GM03348 (cell line): ENCODE measurements at regions not wholly inside any gene's neighbourhood (a gene's known extent, or its start where the extent isn't known, plus 50 kb on each side); places are given as distances from the start of the nearest gene placed in this dataset.
"Not testable (repeated sequence)": the region's sequence is repeated elsewhere in the genome, so short reads cannot be mapped to it uniquely, and the experiment has no call there.

ENCODE experiments used
- DNase-seq: peaks from one replicate; pipeline ENCODE4 v3.0.0; 2012; ENCODE audit warnings: low spot score

DNA sequence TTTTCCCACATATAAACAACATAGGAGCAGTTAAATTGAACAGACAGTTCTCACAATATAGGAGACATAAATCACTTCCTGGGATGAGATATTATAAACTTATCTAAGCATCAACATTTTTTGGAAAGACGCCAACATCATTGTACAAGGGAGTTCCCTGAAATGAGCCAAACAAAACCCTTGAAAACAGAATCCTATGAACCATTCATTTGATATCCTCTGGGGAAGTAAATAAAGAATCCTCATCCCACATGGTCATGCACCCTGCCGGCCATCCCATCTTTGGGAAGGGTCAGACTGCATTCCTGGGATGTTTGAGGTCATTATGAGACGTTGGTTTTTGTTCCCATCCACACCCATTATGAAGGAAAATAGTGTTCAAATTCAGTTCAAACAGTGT is 111.8 kb upstream of the USP25 start:
- peak; percentile 71 for DNase-seq

DNA sequence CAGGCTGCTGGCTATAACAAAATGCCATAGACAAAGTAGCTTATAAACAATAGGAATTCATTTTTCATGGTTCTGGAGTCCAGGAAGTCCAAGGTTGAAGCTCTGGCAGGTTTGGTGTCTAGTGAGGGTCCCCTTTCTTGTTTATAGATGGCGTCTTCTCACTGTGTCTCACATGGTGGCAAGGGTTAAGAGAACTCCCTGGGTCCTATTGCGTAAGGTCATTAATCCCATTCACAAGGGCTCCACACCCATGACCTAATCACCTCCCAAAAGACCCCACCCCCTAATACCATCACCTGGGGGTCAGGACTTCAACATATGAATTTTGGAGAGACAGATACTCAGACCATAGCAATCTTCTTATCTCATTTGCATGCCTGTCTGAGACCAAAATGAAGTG is 108.9 kb upstream of the USP25 start:
- DNase-seq: no peak

DNA sequence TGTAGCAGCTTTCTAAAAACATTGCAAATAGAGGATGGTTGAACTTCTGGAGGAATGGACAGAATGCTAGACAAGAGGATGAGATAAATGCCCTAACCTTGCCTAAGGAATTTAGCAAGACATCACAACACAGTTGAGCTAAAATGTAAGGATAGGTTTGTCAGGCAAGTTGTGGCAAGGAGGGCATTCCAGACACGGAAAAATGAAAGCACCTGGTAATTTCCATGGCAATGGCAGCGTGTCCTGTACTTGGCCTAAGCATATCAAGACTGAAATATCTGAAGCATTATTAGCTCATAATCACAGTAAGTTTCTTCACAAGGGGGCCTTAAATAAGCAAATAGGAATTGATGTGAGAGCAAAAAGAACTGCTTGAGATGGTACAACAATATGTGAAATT is 105.1 kb upstream of the USP25 start:
- no peak for DNase-seq

DNA sequence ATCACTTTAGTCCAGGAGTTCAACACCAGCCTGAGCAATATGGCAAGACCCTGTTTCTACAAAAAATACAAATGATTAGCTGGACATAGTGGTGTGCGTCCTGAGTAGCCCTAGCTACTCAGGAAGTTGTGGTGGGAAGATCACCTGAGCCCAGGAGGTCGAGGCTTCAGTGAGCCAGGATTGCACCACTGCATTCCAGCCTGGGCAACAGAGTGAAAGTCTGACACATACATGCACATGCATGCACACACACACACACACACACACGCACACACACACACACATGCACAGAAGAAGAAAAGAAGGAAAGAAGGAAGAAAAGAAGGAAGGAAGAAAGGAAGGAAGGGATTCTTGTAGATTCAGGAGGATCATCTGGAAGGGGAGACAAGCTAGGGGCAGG is 104.4 kb upstream of the USP25 start:
- DNase-seq: no peak

DNA sequence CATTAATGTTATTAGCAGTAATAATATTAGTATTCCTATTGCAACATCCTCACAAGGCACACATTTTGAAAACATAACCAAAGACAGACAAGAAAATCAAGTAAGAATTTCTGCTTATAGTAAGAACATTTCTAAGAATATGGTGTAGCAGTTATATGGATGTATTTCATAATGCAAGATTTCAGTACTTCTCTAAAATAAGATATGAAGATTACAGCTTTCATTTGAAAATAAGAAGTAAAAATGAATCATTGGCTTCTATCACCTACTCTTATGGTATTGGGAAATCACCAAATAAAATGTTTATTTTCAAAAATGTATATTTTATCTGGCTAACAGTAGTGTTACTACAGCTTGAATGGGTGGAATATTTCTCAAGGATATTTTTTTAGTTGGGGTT is 103.8 kb upstream of the USP25 start:
- no peak for DNase-seq

DNA sequence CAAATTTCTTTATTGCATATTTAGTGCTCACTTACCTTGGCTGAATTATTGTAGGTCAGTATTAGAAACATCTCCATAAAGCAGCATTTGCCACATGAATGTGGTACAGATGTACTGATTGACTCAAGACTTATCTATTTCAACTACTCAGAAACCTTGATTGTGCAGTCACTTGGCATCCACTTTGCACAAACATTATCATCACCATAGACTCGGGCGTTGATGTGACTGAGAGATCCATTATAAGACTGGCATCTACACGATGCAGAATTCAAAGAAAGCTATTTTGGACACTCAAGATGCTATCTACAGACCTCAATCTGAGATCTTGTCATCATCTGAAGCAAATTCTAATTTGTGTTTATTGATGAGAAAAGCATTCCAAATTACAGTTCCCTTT is 102.8 kb upstream of the USP25 start:
- DNase-seq: no peak

DNA sequence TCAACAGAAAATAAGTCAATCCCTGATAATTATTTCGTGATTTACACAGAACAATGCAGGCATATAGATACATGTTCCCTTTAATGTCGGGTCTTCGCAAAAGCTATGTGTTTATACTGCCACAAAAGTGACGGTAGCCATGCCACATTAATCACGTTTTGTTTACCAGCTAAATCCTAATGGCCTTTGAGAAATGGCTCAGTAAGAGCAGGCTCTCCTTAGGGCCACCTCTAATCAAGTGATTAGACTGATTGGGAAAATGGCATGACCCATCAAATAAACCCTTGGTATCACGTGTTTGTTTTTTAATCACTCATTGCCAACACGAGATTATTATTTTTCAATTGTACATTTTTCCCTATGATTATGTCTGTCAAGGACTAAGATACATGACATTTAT is 102.0 kb upstream of the USP25 start:
- DNase-seq: no peak

DNA sequence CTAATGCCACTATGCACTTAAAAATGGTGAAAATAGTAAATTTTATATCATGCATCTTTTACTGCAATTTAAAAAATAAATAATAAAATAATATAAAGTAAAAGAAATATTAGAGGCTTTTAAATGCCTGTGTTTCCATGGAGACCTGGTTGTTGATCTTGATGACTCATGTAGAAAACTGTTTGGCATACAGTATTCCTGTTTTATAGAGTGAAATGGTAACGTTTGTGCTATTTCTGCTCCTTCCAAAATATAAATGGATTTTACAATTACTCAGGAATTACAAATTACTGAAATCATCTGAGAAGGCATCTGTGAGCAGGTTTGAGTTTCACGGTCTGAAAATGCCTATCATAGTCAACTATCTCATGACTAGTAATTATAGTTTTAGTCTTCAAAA is 98.4 kb upstream of the USP25 start:
- peak; percentile 50 for DNase-seq

DNA sequence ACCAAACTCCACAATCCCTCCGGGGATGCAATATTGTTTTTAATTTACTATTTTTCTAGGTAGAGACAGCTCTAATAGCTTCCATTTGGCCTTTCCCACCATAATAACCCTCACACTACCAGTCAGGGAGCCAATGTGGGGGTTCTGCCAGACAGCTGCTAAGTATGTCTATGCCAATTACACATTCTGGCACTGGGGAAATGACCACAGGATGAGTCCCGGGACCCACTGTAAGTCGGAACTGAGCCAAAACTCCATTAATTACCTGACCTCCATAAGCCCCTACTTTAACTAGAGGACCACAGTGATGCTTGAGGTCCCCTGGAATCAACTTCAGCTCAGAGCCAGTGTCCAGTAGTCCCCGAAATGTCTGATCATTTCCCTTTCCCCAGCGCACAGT is 95.2 kb upstream of the USP25 start:
- DNase-seq: not testable (repeated sequence)

DNA sequence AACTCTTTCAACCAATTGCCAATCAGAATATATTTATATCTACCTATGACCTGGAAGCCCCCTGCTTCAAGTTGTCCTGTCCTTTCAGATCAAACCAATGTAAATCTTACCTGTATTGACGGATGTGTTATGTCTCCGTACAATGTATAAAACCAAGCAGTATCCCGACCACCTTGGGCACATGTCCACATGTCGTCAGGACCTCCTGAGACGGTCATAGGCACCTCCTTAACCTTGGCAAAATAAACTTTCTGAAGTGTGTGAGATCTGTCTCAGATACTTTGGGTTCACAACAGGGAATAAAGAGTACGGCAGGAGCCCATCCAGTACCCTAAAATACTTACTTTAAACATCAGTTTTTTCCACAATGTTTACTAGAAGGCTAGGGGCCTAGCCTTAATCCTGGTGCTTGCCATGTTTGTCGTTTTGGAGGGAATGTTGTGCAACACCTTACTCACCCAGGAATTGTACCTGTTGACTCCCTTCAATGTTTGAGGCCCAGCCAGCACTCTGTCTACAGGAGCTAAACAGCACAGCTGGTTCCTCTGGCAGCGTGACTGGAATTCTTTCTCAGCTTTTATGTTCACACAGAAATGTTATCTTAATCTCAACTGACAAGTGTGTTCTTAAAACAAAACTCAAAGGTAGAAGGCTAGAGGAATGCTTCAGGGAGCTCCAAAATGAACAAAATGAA is 90.8 kb upstream of the USP25 start:
- no peak for DNase-seq

DNA sequence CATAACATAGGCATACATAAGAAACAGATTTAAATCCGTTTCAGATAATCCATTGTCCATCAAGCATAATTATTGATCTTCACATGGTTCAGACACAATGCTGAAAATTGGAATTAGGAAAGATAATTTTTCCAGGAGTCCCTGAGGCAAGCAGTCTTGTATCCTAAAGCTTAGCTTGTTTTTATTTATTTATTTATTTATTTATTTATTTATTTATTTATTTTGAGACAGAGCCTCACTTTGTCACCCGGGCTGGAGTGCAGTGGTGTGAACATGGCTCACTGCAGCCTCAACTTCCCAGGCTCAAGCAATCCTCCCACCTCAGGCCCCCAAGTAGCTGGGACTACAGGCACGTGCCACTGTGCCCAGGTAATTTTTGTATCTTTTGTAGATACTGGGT is 89.7 kb upstream of the USP25 start:
- not testable (repeated sequence) for DNase-seq

DNA sequence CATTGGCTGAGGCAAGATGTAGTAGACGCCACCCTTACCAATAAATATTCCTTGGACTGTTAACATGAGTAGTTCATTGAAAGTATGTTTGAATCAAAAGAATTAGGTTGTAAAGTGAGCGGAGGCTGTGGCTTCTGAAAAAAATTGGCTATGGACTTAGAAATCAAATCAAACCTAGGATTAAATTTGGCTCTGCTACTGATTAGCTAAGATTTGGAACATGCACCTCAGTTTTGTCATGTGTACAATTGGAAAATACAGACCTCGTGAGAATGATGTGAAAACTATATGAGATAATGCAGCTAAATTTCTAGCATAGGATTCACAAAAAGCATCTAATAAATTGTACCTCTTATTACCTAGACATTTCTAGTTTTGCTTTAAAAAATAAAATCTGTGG is 85.3 kb upstream of the USP25 start:
- no peak for DNase-seq

DNA sequence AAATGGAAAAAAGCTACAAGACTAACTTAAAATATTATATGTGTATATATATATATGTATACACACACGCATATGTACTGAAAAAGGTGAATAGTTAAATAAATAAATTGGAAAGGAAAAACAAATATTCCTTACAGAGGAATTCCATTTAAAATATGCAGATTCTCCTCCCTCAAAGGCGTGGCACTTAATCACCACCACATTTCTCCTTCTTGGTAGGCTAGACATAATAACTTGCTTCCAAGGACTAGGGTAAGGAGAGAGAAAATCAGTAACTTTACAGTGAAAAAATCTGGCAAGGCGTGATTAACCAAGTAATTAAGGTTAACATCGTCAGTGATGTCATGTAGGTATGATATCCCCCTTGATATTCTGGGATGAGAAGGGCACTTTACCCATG is 84.0 kb upstream of the USP25 start:
- DNase-seq: peak; percentile 17

DNA sequence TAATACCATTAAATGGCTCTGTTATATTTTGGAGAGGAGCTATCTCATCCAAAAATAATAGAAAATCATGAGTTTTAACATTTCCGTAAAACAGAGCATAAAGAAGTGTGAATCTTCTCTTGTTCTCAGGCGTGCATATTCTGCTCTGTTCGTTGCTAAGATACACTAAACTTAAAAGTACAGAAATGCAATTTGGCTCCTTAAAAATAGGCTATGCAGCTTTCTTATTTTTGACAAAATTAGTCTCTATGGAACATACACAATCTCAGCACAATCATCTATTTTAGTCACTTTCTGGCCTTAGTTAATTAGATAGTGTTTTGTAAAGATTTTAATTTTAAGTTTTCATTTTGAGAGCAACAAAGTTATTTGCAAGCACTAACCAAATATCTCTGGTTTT is 79.0 kb upstream of the USP25 start:
- DNase-seq: no peak

DNA sequence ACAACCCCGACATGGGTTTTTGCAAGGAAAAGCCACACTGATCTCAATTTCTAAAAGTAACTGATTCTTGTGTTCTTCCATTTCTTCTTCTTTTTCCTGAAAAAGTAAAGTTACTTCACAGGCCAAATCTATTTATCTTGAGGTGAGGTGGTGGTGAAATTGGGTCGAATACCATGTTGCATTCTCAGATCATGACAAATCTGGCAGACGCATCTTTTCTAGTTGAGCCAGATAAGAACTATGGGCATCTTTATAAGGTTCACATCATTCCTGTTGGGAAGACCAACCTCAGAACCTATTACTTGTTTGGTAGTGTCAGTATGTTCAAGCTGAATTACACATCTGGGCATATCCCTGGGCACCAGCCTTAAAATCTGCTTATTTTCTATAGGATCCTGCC is 78.6 kb upstream of the USP25 start:
- DNase-seq: no peak

DNA sequence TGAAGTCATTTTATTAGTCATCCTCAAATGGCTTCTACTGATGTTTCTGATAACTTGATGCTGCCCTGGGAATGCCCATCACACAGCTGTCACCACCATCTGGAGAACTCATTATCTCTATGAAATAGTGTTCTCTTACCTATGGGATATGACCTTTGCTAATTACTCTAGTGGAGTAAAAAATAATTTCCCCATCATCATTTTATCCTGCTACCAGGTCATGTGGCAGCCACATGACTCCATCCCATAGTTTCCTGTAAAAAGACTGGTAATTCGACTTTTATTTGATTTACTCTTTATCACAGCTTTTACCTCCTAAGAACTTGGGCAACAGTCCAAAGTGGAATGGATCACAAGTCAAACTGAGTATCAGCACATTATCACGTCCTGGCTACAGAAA is 76.1 kb upstream of the USP25 start:
- no peak for DNase-seq

DNA sequence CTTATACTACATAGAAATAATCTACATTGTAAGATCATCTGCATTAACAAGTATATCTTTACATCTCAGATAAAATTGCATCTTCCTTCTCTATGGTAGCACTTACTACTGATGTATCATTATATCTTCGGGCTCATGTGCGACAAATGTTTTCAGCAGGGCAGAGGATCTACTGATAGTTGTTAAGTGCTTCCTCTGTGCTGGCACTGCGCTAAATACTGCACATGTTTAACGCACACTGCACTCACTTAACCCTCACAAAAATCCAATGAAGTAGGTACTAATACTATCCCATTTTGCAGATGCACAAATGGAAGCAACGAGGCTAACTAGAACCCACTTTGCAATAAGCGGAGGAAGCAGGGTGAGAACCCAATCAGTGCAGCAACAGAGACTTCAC is 75.6 kb upstream of the USP25 start:
- DNase-seq: no peak

DNA sequence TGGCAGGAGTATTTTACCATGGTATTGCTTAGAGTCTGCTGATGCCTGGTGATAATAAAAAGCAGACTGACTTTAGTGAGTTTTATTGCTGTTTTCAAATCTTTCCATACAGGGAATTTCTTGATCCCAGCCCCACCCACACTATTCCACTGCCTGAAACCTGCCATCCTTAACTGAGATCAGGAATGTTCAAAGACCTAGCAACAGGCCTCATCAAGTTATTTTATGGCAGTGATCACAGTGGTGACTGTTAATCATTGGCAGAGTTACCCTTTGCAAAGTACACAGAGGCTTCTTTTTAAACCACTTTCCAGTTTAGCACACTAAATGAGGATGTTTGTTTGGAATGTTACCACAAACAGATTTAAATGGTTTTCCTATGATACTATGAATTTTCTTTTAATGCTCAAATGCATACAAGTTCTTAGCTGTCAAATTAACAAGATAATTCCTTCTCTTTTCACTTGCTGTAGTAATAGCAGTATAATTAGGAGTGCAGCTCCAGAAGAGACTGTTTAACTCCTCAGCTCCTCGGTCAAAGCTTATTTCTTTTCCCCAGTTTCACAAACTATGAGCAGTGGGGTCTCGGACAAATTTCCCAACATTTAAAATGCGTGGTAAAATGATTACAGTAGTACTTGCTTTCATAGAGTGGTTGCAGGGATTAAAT is 69.9 kb upstream of the USP25 start:
- DNase-seq: peak; percentile 10

DNA sequence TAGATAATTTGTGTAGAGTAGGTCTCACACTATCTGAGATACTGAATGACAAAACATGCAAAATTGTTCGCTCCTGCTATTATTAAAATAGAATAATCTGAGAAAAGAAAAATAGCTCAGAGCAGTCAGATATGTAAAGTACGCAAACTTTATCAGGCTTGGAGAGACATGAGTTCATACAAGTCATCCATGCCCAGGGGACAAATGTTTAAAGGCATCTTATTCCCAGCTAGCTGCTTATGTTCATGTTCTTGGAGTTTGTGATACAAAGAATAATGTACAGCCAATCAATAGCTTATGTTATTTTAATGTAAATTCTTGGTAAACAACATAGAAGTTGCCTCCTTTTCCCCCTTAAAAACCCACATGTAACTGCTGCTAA is 69.4 kb upstream of the USP25 start:
- DNase-seq: no peak

DNA sequence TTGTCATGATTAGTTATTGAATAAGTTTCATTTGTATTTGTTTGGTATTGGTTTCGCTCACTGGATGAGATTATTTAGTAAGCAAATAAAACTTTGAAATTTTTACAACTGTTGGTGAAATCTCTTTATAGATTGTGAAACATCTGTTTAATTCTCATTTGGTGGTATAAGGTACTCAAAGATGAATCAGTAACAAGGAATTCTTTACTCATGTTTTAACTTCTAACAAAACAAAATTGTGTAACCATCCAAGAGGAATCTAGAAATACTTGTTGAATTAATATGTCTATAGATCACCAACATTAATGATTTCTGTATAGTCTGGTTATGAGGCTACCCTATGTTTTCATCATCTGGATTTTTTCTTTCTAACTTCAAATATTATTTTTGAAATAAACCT is 62.8 kb upstream of the USP25 start:
- DNase-seq: peak; percentile 74

DNA sequence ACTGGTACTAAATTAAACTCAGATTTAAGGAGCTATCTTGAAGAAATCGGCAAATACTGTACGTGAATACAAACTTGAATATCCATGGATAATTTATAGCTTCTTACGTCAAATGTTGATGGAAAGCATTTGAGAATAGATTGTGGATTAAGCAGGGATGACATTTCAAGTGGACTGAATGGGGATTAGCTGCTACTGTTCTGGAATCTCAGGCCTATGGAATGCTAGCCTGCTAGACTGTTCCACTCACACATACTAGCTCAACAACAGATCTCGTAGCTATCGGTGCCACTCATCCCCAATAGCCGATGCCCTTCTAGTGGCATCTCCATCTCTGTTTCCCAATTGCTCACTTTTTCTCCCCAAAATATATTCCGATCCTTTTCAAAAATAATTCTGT is 62.0 kb upstream of the USP25 start:
- no peak for DNase-seq

DNA sequence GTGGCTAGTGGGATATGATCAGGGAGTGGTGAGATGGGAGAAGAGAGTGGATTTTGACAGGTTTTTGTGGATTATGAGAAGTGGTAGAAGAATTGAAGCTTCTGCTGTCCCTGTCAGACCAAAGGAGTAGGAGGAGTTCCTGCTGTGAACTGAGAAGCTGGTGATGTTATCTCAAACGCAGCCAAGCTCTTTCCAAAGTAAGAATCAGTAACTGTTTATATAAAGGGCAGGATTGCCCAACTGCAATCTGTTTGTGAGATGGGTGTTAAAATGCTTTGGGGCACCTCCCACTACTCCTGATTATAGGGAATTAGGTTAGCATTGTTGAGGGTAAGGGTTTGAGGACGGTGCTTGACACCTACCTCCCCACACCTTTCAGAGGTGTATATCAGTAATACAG is 60.5 kb upstream of the USP25 start:
- peak; percentile 10 for DNase-seq

DNA sequence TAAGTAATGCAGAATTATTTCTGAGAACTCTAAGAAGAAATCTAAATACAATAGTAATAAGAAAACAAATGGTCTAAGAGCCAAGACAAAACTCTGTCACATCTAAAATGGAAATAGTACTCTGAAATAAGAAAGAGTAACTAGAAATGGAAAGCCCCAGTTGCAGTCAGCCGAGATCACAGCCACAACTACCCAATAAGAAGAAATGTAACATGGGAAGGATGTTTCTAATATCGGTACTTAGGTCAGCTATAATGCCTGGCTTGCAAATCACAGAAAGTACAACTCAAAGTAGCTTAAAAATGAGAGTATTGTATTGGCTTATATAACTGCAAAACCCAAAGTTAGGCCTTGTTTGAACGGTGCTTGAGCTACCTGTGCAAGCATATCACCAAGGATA is 58.6 kb upstream of the USP25 start:
- DNase-seq: no peak

DNA sequence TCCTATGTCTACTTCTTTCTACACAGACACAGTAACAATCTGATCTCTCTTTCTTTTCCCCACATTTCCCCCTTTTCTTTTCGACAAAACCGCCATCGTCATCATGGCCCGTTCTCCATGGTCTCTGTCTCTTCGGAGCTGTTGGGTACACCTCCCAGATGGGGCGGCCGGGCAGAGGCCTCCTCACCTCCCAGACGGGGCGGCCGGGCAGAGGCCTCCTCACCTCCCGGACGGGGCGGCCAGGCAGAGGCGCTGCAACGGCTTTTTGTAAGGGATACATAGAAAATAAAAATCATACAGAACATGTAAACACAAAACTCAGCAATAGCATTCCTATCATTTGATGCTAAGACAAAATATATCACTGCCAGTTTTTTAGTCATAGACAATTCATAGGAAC is 57.2 kb upstream of the USP25 start:
- not testable (repeated sequence) for DNase-seq
